Activated T-helper 17 cell treated with anti-CD3 and anti-CD28 coated beads, Interleukin-2, amount 50 U/mL, for 72 hours (primary cell): ENCODE measurements at regions not wholly inside any gene's neighbourhood (a gene's known extent, or its start where the extent isn't known, plus 50 kb on each side); places are given as distances from the start of the nearest gene placed in this dataset.

Experiments used
- ATAC-seq: fragments of 150-1000 bp; cut with Tn5 transposase; replicated peaks from 2 replicates; pipeline ENCODE4 v1.10.0; 2021; ENCODE audit warnings: mild to moderate bottlenecking, moderate library complexity
- H3K27ac Mint-ChIP-seq: one replicate; pipeline ENCODE4 v1.8.0; 2022; ENCODE audit warnings: mixed read lengths
- H3K27me3 Mint-ChIP-seq: one replicate; pipeline ENCODE4 v1.8.0; 2022; ENCODE audit warnings: mixed read lengths
- H3K36me3 Mint-ChIP-seq: one replicate; pipeline ENCODE4 v1.8.0; 2022; ENCODE audit warnings: low read depth, mild to moderate bottlenecking, mixed read lengths
- H3K4me1 Mint-ChIP-seq: one replicate; pipeline ENCODE4 v1.8.0; 2022; ENCODE audit warnings: mixed read lengths
- H3K4me3 Mint-ChIP-seq: one replicate; pipeline ENCODE4 v1.8.0; 2022; ENCODE audit warnings: mild to moderate bottlenecking, mixed read lengths
- H3K9me3 Mint-ChIP-seq: one replicate; pipeline ENCODE4 v1.8.0; 2022; ENCODE audit warnings: mixed read lengths

- Mint-ChIP-seq H3K4me1 (no peaks in the 10 kb centered on the region), H3K9me3 (peaks cover 3% of the 10 kb centered on the region), H3K36me3 (no peaks in the 10 kb centered on the region), H3K27me3 (no peaks in the 10 kb centered on the region), H3K4me3 (no peak overlapping the region), H3K27ac (no peak overlapping the region)
- ATAC-seq = no peak
Observed at GRCh38 chr17:71726341-71726740, 394.5 kb upstream of the SOX9 start.

GRCh38 chr17:71727292-71727691, 393.5 kb upstream of the SOX9 start:
- H3K4me3 Mint-ChIP-seq = no peak overlapping the region
- no peaks in the 10 kb centered on the region for H3K4me1 Mint-ChIP-seq
- H3K27me3 Mint-ChIP-seq = no peaks in the 10 kb centered on the region
- no peaks in the 10 kb centered on the region for H3K36me3 Mint-ChIP-seq
- no peak overlapping the region for H3K27ac Mint-ChIP-seq
- no peak for ATAC-seq
- H3K9me3 Mint-ChIP-seq = peaks cover 3% of the 10 kb centered on the region

GRCh38 chr17:71727723-71728122, 393.1 kb upstream of the SOX9 start:
- no peak for ATAC-seq
- Mint-ChIP-seq H3K36me3 (no peaks in the 10 kb centered on the region), H3K4me3 (no peak overlapping the region), H3K27ac (no peak overlapping the region), H3K27me3 (no peaks in the 10 kb centered on the region), H3K4me1 (no peaks in the 10 kb centered on the region), H3K9me3 (peaks cover 3% of the 10 kb centered on the region)

GRCh38 chr17:71730871-71731270, 389.9 kb upstream of the SOX9 start:
- Mint-ChIP-seq H3K27ac (no peak overlapping the region), H3K4me3 (no peak overlapping the region), H3K27me3 (peaks cover 5% of the 10 kb centered on the region), H3K36me3 (no peaks in the 10 kb centered on the region), H3K9me3 (peaks cover 3% of the 10 kb centered on the region), H3K4me1 (no peaks in the 10 kb centered on the region)
- no peak for ATAC-seq

GRCh38 chr17:71735893-71736292, 384.9 kb upstream of the SOX9 start:
- no peak overlapping the region for H3K27ac Mint-ChIP-seq
- no peak overlapping the region for H3K4me3 Mint-ChIP-seq
- H3K9me3 Mint-ChIP-seq = peaks cover 3% of the 10 kb centered on the region
- peaks cover 5% of the 10 kb centered on the region for H3K27me3 Mint-ChIP-seq
- ATAC-seq = no peak
- H3K4me1 Mint-ChIP-seq = no peaks in the 10 kb centered on the region
- H3K36me3 Mint-ChIP-seq = no peaks in the 10 kb centered on the region

GRCh38 chr17:71740866-71741265, 380.0 kb upstream of the SOX9 start:
- H3K4me3 Mint-ChIP-seq = no peak overlapping the region
- H3K9me3 Mint-ChIP-seq = peaks cover 3% of the 10 kb centered on the region
- no peaks in the 10 kb centered on the region for H3K27me3 Mint-ChIP-seq
- H3K36me3 Mint-ChIP-seq = no peaks in the 10 kb centered on the region
- no peak overlapping the region for H3K27ac Mint-ChIP-seq
- no peak for ATAC-seq
- H3K4me1 Mint-ChIP-seq = no peaks in the 10 kb centered on the region

GRCh38 chr17:71741836-71742235, 379.0 kb upstream of the SOX9 start:
- peaks cover 3% of the 10 kb centered on the region for H3K9me3 Mint-ChIP-seq
- no peaks in the 10 kb centered on the region for H3K27me3 Mint-ChIP-seq
- H3K27ac Mint-ChIP-seq = no peak overlapping the region
- no peaks in the 10 kb centered on the region for H3K36me3 Mint-ChIP-seq
- no peaks in the 10 kb centered on the region for H3K4me1 Mint-ChIP-seq
- H3K4me3 Mint-ChIP-seq = no peak overlapping the region
- no peak for ATAC-seq

- no peak for ATAC-seq
- H3K36me3 Mint-ChIP-seq = no peaks in the 10 kb centered on the region
- H3K4me3 Mint-ChIP-seq = no peak overlapping the region
- H3K27ac Mint-ChIP-seq = no peak overlapping the region
- H3K9me3 Mint-ChIP-seq = no peaks in the 10 kb centered on the region
- no peaks in the 10 kb centered on the region for H3K4me1 Mint-ChIP-seq
- no peaks in the 10 kb centered on the region for H3K27me3 Mint-ChIP-seq
Observed at GRCh38 chr17:71748872-71749271, 371.9 kb upstream of the SOX9 start.

GRCh38 chr17:71753070-71753469, 367.8 kb upstream of the SOX9 start:
- Mint-ChIP-seq H3K4me3 (no peak overlapping the region), H3K36me3 (no peaks in the 10 kb centered on the region), H3K27me3 (no peaks in the 10 kb centered on the region), H3K4me1 (no peaks in the 10 kb centered on the region), H3K27ac (no peak overlapping the region), H3K9me3 (no peaks in the 10 kb centered on the region)
- ATAC-seq = no peak

- H3K4me3 Mint-ChIP-seq = no peak overlapping the region
- no peaks in the 10 kb centered on the region for H3K4me1 Mint-ChIP-seq
- no peaks in the 10 kb centered on the region for H3K9me3 Mint-ChIP-seq
- ATAC-seq = no peak
- no peaks in the 10 kb centered on the region for H3K36me3 Mint-ChIP-seq
- no peak overlapping the region for H3K27ac Mint-ChIP-seq
- no peaks in the 10 kb centered on the region for H3K27me3 Mint-ChIP-seq
Observed at GRCh38 chr17:71757156-71757555, 363.7 kb upstream of the SOX9 start.

- Mint-ChIP-seq H3K9me3 (no peaks in the 10 kb centered on the region), H3K27ac (no peak overlapping the region), H3K27me3 (no peaks in the 10 kb centered on the region), H3K4me3 (no peak overlapping the region), H3K36me3 (no peaks in the 10 kb centered on the region), H3K4me1 (no peaks in the 10 kb centered on the region)
- ATAC-seq = no peak
Observed at GRCh38 chr17:71757956-71758355, 362.9 kb upstream of the SOX9 start.

- H3K4me3 Mint-ChIP-seq = no peak overlapping the region
- no peaks in the 10 kb centered on the region for H3K4me1 Mint-ChIP-seq
- H3K9me3 Mint-ChIP-seq = no peaks in the 10 kb centered on the region
- H3K27ac Mint-ChIP-seq = no peak overlapping the region
- no peaks in the 10 kb centered on the region for H3K27me3 Mint-ChIP-seq
- no peak for ATAC-seq
- H3K36me3 Mint-ChIP-seq = no peaks in the 10 kb centered on the region
Observed at GRCh38 chr17:71759422-71760060, 361.3 kb upstream of the SOX9 start.

GRCh38 chr17:71760062-71760720, 360.6 kb upstream of the SOX9 start:
- H3K36me3 Mint-ChIP-seq = no peaks in the 10 kb centered on the region
- no peak overlapping the region for H3K27ac Mint-ChIP-seq
- ATAC-seq = no peak
- no peaks in the 10 kb centered on the region for H3K9me3 Mint-ChIP-seq
- no peak overlapping the region for H3K4me3 Mint-ChIP-seq
- no peaks in the 10 kb centered on the region for H3K27me3 Mint-ChIP-seq
- no peaks in the 10 kb centered on the region for H3K4me1 Mint-ChIP-seq

- H3K4me3 Mint-ChIP-seq = no peak overlapping the region
- no peaks in the 10 kb centered on the region for H3K9me3 Mint-ChIP-seq
- peaks cover 4% of the 10 kb centered on the region for H3K27me3 Mint-ChIP-seq
- H3K4me1 Mint-ChIP-seq = no peaks in the 10 kb centered on the region
- ATAC-seq = no peak
- no peaks in the 10 kb centered on the region for H3K36me3 Mint-ChIP-seq
- no peak overlapping the region for H3K27ac Mint-ChIP-seq
Observed at GRCh38 chr17:71762526-71762925, 358.3 kb upstream of the SOX9 start.

GRCh38 chr17:71764505-71764904, 356.3 kb upstream of the SOX9 start:
- no peak for ATAC-seq
- Mint-ChIP-seq H3K4me3 (no peak overlapping the region), H3K27me3 (peaks cover 4% of the 10 kb centered on the region), H3K4me1 (no peaks in the 10 kb centered on the region), H3K27ac (no peak overlapping the region), H3K36me3 (no peaks in the 10 kb centered on the region), H3K9me3 (no peaks in the 10 kb centered on the region)
